OCI-LY1 (cell line): ENCODE measurements at regions not wholly inside any gene's neighbourhood (a gene's known extent, or its start where the extent isn't known, plus 50 kb on each side); places are given as distances from the start of the nearest gene placed in this dataset.

ENCODE experiments used
- CTCF ChIP-seq: fragments of 200-600 bp; sonication (generic), shearing (Covaris generic); IDR thresholded peaks from 2 replicates; pipeline ENCODE4 v1.5.1; 2017; ENCODE audit warnings: mild to moderate bottlenecking, antibody characterized with exemption, low read length, moderate library complexity, mixed read lengths
- EZH2 ChIP-seq: fragments of 200-600 bp; sonication (generic), shearing (Covaris generic); IDR thresholded peaks from 2 replicates; pipeline ENCODE4 v1.8.0; 2017; ENCODE audit warnings: borderline replicate concordance, mixed run types, mild to moderate bottlenecking, antibody characterized with exemption, low read length, moderate library complexity, mixed read lengths

- no peak for TF ChIP-seq CTCF
- no peak for TF ChIP-seq EZH2
Observed at GRCh38 chr6:130547723-130548122, 181.9 kb downstream of the TMEM200A start.
